Activated B cell treated with CpG ODN at 0.5 μM for 24 hours (primary cell): ENCODE measurements at regions not wholly inside any gene's neighbourhood (a gene's known extent, or its start where the extent isn't known, plus 50 kb on each side); places are given as distances from the start of the nearest gene placed in this dataset.

Source experiments
- ATAC-seq: fragments of 200-7000 bp; cut with Tn5 transposase; one replicate; pipeline ENCODE4 v1.10.0; 2021; ENCODE audit warnings: low read depth, mild to moderate bottlenecking, moderate library complexity
- CTCF ChIA-PET: fragments of 350-600 bp; sonication (Branson Sonifier 250); formaldehyde crosslinking; loops from one replicate; lab custom pipeline; 2021; ENCODE audit warnings: antibody characterized with exemption; lab: Charles Lee
- POLR2A ChIA-PET: fragments of 350-600 bp; sonication (Branson Sonifier 250); formaldehyde crosslinking; loops from one replicate; lab custom pipeline; 2021; ENCODE audit warnings: antibody characterized with exemption; lab: Charles Lee
- DNase-seq: peaks from one replicate; pipeline ENCODE4 v3.0.0; 2022
- H3K27ac Mint-ChIP-seq: one replicate; pipeline ENCODE4 v1.8.0; 2020; ENCODE audit warnings: mixed read lengths
- H3K27me3 Mint-ChIP-seq: one replicate; pipeline ENCODE4 v1.8.0; 2021; ENCODE audit warnings: mixed read lengths
- H3K36me3 Mint-ChIP-seq: one replicate; pipeline ENCODE4 v1.8.0; 2021; ENCODE audit warnings: low read depth, mixed read lengths
- H3K4me1 Mint-ChIP-seq: one replicate; pipeline ENCODE4 v1.8.0; 2021; ENCODE audit warnings: mixed read lengths
- H3K4me3 Mint-ChIP-seq: one replicate; pipeline ENCODE4 v1.8.0; 2020; ENCODE audit warnings: mild to moderate bottlenecking, mixed read lengths
- H3K9me3 Mint-ChIP-seq: one replicate; pipeline ENCODE4 v1.8.0; 2020; ENCODE audit warnings: mixed read lengths
- CTCF ChIP-seq: fragments of 200-600 bp; IDR thresholded peaks from one replicate; pipeline ENCODE4 v1.8.0; 2022; ENCODE audit warnings: antibody characterized with exemption, mild to moderate bottlenecking
- intact Hi-C: fragments of 100-400 bp; cut with micrococcal nuclease; formaldehyde crosslinking; loops from one replicate; pipeline ENCODE4 v1.15.1; 2024

DNA sequence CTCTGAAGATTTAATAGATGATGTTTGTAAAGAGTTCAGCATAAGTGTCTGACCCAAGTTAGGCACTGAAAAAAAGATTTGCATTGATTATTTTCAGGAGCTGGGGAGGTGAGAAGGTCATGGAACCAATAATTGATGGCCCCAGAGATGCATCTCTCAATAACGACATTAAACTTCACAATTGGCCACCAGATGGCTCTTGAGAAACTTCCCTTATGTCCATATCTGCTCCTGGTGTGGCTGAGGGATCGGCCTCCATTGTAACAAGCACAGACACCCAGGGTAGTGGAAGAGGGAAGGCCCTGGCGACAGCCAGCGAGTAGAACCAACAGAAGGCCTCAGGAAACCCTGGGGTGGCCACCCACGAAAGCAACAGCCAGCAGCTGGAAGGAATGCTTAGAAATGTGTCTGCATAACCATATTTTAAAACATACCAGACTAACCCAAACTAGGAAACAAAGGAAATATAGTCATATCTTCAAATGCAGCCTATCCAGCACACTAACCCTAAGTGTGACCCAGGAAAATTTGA lies 536.7 kb downstream of the SOX2 start:
- POLR2A ChIA-PET, result no interaction called here
- Mint-ChIP-seq H3K9me3 (no peaks in the 10 kb centered on the region), H3K4me3 (no peak overlapping the region), H3K27ac (no peak overlapping the region), H3K27me3 (peaks cover 2% of the 10 kb centered on the region), H3K4me1 (no peaks in the 10 kb centered on the region), H3K36me3 (no peaks in the 10 kb centered on the region)
- ATAC-seq (no peak), DNase-seq (no peak)
- CTCF ChIA-PET, result no interaction called here
- TF ChIP-seq CTCF, result no peak
- intact Hi-C loops, result loop anchor here (1.0 kb wide), 1 partner anchor 435 kb away; no protein-coding TSS in a partner anchor

DNA sequence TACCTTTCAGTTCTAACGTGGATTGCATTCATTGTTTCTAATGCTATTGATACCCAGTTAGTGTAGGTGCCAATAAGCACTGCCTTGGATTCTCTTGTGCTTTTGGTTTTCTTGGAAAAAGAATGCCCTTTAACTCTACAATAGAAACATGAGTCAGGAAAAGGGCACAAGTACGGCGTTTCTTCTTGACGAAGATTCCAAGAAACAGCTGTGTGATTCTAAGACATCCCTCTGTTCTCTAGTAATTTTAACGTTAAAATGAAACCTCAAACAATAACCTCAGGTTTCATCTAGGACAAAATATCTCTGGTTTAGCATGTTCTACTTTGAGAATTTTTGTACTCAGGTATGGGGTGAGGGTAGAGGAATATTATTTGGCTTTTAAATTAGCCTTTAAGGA lies 540.5 kb upstream of the ATP11B start:
- CTCF ChIA-PET, result no interaction called here
- TF ChIP-seq CTCF, result no peak
- intact Hi-C loops, result loop anchor here (10.0 kb wide), 1 partner anchor 928 kb away; no protein-coding TSS in a partner anchor

GRCh38 chr3:182255158-182255557 lies 538.1 kb upstream of the ATP11B start:
- no peaks in the 10 kb centered on the region for H3K36me3 Mint-ChIP-seq
- no peak overlapping the region for H3K27ac Mint-ChIP-seq
- TF ChIP-seq CTCF, result no peak
- no peak for ATAC-seq
- H3K27me3 Mint-ChIP-seq, result peaks cover 4% of the 10 kb centered on the region
- CTCF ChIA-PET, result no interaction called here
- intact Hi-C loops, result loop anchor here (10.0 kb wide), 1 partner anchor 930 kb away; no protein-coding TSS in a partner anchor
- H3K4me1 Mint-ChIP-seq, result no peaks in the 10 kb centered on the region
- DNase-seq, result no peak
- POLR2A ChIA-PET, result no interaction called here
- no peaks in the 10 kb centered on the region for H3K9me3 Mint-ChIP-seq
- H3K4me3 Mint-ChIP-seq, result no peak overlapping the region

More for the DNA sequence above, 540.5 kb upstream of the ATP11B start:
- H3K9me3 Mint-ChIP-seq, result no peaks in the 10 kb centered on the region
- no peak overlapping the region for H3K4me3 Mint-ChIP-seq
- H3K27me3 Mint-ChIP-seq, result peaks cover 4% of the 10 kb centered on the region
- no peaks in the 10 kb centered on the region for H3K4me1 Mint-ChIP-seq
- DNase-seq, result no peak
- no peak for ATAC-seq
- POLR2A ChIA-PET, result no interaction called here
- no peak overlapping the region for H3K27ac Mint-ChIP-seq
- H3K36me3 Mint-ChIP-seq, result no peaks in the 10 kb centered on the region

- Mint-ChIP-seq H3K27ac (no peak overlapping the region), H3K36me3 (no peaks in the 10 kb centered on the region), H3K9me3 (no peaks in the 10 kb centered on the region), H3K27me3 (peaks cover 4% of the 10 kb centered on the region), H3K4me1 (no peaks in the 10 kb centered on the region), H3K4me3 (no peak overlapping the region)
- DNase-seq (no peak), ATAC-seq (no peak)
- ChIA-PET POLR2A (no interaction called here), CTCF (no interaction called here)
- intact Hi-C loops, result loop anchor here (10.0 kb wide), 1 partner anchor 933 kb away; no protein-coding TSS in a partner anchor
- TF ChIP-seq CTCF, result no peak
Measured at GRCh38 chr3:182257361-182257760, 535.9 kb upstream of the ATP11B start.

GRCh38 chr3:182258538-182259177 lies 534.6 kb upstream of the ATP11B start:
- Mint-ChIP-seq H3K36me3 (no peaks in the 10 kb centered on the region), H3K4me1 (no peaks in the 10 kb centered on the region), H3K27ac (no peak overlapping the region), H3K9me3 (no peaks in the 10 kb centered on the region), H3K4me3 (no peak overlapping the region), H3K27me3 (peaks cover 6% of the 10 kb centered on the region)
- TF ChIP-seq CTCF, result no peak
- POLR2A ChIA-PET, result no interaction called here
- DNase-seq, result no peak
- no peak for ATAC-seq
- intact Hi-C loops, result loop anchor here (10.0 kb wide), 1 partner anchor 934 kb away; no protein-coding TSS in a partner anchor
- CTCF ChIA-PET, result no interaction called here
